K562 (cell line): ENCODE measurements at regions not wholly inside any gene's neighbourhood (a gene's known extent, or its start where the extent isn't known, plus 50 kb on each side); places are given as distances from the start of the nearest gene placed in this dataset.

ENCODE experiments used
- ATAC-seq: fragments of 200-7000 bp; cut with Tn5 transposase; 3 replicates; pipeline ENCODE4 v1.9.1; 2020; ENCODE audit warnings: moderate library complexity
- BruUV-seq: library from RNA; stranded (reverse); fragments of 400-500 nt; replicated peaks from 2 replicates; lab custom pipeline; 2021; lab: Mats Ljungman, UMichigan
- CTCF ChIA-PET: fragments of 300-600 bp; formaldehyde crosslinking; extraction: SDS; loops from one replicate; lab custom pipeline; 2021; ENCODE audit warnings: low intra/inter-chr PET ratio; lab: Yijun Ruan, JAX
- POLR2A ChIA-PET: fragments of 300-600, 350-650 bp; sonication (Branson Sonifier 250); formaldehyde crosslinking; extraction: SDS; loops from one replicate; lab custom pipeline; 2021; ENCODE audit warnings: antibody characterized with exemption, inconsistent platforms; lab: Yijun Ruan, JAX
- DNase-seq, 4 experiments: peaks; one replicate each; pipeline versions ENCODE4 v3.0.0 to v3.0.0-alpha.2; 2011 to 2018; ENCODE audit warnings: low spot score in 3 of 4, mixed read lengths in 3 of 4; ENCODE audit errors: extremely low read depth in 1 of 4
- FAIRE-seq: peaks from 2 replicates; lab custom pipeline; 2011; peaks lifted over from hg19 to GRCh38; lab: Jason Lieb, UNC
- H2AFZ ChIP-seq: 2 replicates; pipeline ENCODE4 v1.6.0; 2011; ENCODE audit warnings: low read depth, low read length, control low read depth, inconsistent platforms
- H3K27ac ChIP-seq: fragments of 200-600 bp; 3 replicates; pipeline ENCODE4 v1.8.0; 2011; ENCODE audit warnings: low read depth, mild to moderate bottlenecking, control low read depth, inconsistent platforms, low read length, moderate library complexity, mixed read lengths; ENCODE audit errors: extremely low read depth
- H3K27me3 ChIP-seq, 2 experiments: fragments of 300-600 bp in 1 of 2; 2 replicates in 1 of 2; 3 replicates in 1 of 2; pipeline versions ENCODE4 v1.6.0 to v1.8.0; 2011; ENCODE audit warnings: inconsistent platforms in 2 of 2, low read length in 2 of 2, mild to moderate bottlenecking in 1 of 2, mixed read lengths in 1 of 2, moderate library complexity in 1 of 2; ENCODE audit not compliant: control insufficient read depth in 2 of 2, insufficient read depth in 2 of 2
- H3K36me3 ChIP-seq: fragments of 300-600 bp; 3 replicates; pipeline ENCODE4 v1.8.0; 2011; ENCODE audit warnings: mild to moderate bottlenecking, low read length, inconsistent platforms; ENCODE audit not compliant: control insufficient read depth, insufficient read depth
- H3K4me1 ChIP-seq, 2 experiments: fragments of 200-600 bp in 1 of 2; replicated peaks in 1 of 2; 2 replicates in 1 of 2; 3 replicates in 1 of 2; pipeline versions ENCODE4 v1.5.1 to v1.8.0; 2011; ENCODE audit warnings: inconsistent platforms in 2 of 2, low read length in 2 of 2, mild to moderate bottlenecking in 1 of 2, mixed read lengths in 1 of 2, moderate library complexity in 1 of 2; ENCODE audit not compliant: control insufficient read depth in 2 of 2, insufficient read depth in 2 of 2
- H3K4me2 ChIP-seq: 2 replicates; pipeline ENCODE4 v1.6.1; 2011; ENCODE audit warnings: low read length, control low read depth, inconsistent platforms, mixed read lengths; ENCODE audit not compliant: insufficient read depth
- H3K4me3 ChIP-seq: fragments of 200-600 bp; sonication (generic), shearing (Covaris generic); 2 replicates; pipeline ENCODE4 v1.5.1; 2016; ENCODE audit warnings: control low read depth, inconsistent platforms
- H3K79me2 ChIP-seq: fragments of 200-600 bp; 3 replicates; pipeline ENCODE4 v1.8.0; 2011; ENCODE audit warnings: low read length, inconsistent platforms; ENCODE audit not compliant: control insufficient read depth, insufficient read depth
- H3K9ac ChIP-seq, 2 experiments: 2 replicates each; pipeline versions ENCODE4 v1.6.0 to v1.6.1; 2011; ENCODE audit warnings: low read depth in 2 of 2, low read length in 2 of 2, control low read depth in 1 of 2, inconsistent platforms in 1 of 2, mild to moderate bottlenecking in 1 of 2, mixed read lengths in 1 of 2; ENCODE audit not compliant: insufficient read depth in 1 of 2
- H3K9me1 ChIP-seq: one replicate; pipeline ENCODE4 v1.6.0; 2011; ENCODE audit warnings: inconsistent platforms, mild to moderate bottlenecking, low read length, moderate library complexity; ENCODE audit not compliant: control insufficient read depth, insufficient read depth
- H3K9me3 ChIP-seq: replicated peaks from 2 replicates; pipeline ENCODE4 v1.5.1; 2011; ENCODE audit warnings: low read depth, low read length, inconsistent platforms; ENCODE audit not compliant: control insufficient read depth, insufficient read depth
- H4K20me1 ChIP-seq: replicated peaks from 2 replicates; pipeline ENCODE4 v1.6.1; 2011; ENCODE audit warnings: low read length, inconsistent platforms, mixed read lengths; ENCODE audit not compliant: control insufficient read depth, insufficient read depth
- IRF2 ChIP-seq: sonication (generic); formaldehyde crosslinking; IDR thresholded peaks from 2 replicates; pipeline ENCODE4 v1.8.1; 2022; ENCODE audit warnings: mild to moderate bottlenecking, missing genetic modification reagents
- RBFOX2 ChIP-seq: fragments of 200-400 bp; formaldehyde crosslinking; IDR thresholded peaks from 2 replicates; pipeline ENCODE4 v1.6.1; 2017; ENCODE audit warnings: low read depth, mild to moderate bottlenecking, low read length, moderate library complexity
- TARDBP ChIP-seq: fragments of 450-650 bp; IDR thresholded peaks from 2 replicates; pipeline ENCODE4 v1.6.1; 2016
- ZNF140 ChIP-seq: fragments of 250-450 bp; sonication (Bioruptor Pico); IDR thresholded peaks from 2 replicates; pipeline ENCODE4 v1.8.0; 2021; ENCODE audit warnings: moderate library complexity, mild to moderate bottlenecking, inconsistent platforms
- WGBS: fragments of 100-300 bp; shearing (Covaris generic); methylation state at CpG from one replicate; pipeline ENCODE4 v1.1.6; 2016; ENCODE audit warnings: low coverage, mixed read lengths; ENCODE audit not compliant: insufficient coverage; ENCODE audit errors: missing lambda C conversion rate; 5-methylcytosine and 5-hydroxymethylcytosine counted together
- in situ Hi-C: fragments of 300-500 bp; cut with MboI; formaldehyde crosslinking; loops from 4 replicates; pipeline ENCODE4 v1.15.0; 2018; ENCODE audit warnings: inconsistent platforms, mixed read lengths
- intact Hi-C: fragments of 100-400 bp; cut with micrococcal nuclease; formaldehyde crosslinking; loops from 2 replicates; pipeline ENCODE4 v1.14.2; 2022
- TF ChIP-seq, protein P1 (sequence below): IDR thresholded peaks from 2 replicates; pipeline ENCODE4 v1.6.1; 2012; ENCODE audit warnings: low read depth, low read length, improper control_type of control experiment, borderline replicate concordance
- TF ChIP-seq, protein P2 (sequence below): fragments of 250-450 bp; sonication (Bioruptor Pico); IDR thresholded peaks from 2 replicates; pipeline ENCODE4 v1.5.0; 2021; ENCODE audit warnings: mild to moderate bottlenecking, moderate library complexity
- TF ChIP-seq, protein P3 (sequence below), 2 experiments: fragments of 450-650 bp; conservative IDR thresholded peaks; 2 replicates each; pipeline ENCODE4 v1.6.1; 2017; ENCODE audit warnings: mild to moderate bottlenecking in 2 of 2, moderate library complexity in 2 of 2

DNA sequence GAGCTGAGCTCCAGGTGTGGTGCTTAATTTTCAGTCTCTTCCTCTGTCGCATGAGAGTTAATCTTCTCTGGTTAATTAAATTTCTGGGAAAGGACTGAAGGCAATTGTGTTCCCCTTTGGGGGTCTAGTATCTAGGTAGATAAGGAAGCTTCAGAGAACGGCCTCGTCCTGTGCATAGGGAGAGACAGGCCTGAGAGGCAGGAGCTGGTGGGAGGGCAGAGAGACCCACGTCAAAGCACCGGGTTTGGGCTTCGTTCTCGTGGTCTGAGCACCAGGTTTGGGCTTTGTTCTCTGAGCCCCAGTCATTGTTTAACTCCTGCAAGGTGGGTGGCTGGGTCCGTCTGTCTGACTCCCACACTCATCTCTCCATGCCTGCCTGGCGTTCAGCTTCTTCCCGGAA lies 160.8 kb upstream of the PITRM1 start:
- FAIRE-seq (no peak), ATAC-seq (no peak)

DNA sequence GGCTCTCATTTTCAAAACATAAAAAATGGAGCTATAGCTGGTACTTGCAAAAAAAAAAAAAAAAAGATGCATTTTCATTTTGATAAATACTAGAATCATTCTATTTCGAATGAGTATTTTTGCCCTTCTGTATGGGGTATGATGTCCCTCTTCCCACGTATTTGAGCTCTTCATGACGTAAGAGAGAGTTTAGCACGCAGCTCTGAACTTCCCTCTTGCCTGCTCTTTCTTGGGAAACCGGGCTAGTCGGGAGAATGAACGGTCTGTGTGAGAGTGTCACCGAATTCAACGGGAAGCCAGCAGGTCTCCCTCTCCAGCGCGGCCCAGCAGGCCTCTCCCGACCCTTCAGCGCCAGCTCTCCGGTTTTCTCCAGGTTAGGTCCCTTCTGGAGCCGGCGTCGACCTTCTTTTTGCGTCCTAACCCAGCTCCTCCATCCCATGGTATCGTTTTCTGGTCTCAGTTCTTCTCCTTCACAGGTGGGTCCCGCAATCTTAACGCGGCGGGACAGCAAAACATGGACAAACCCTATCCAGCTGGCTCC lies 159.2 kb upstream of the PITRM1 start:
- H3K4me3 ChIP-seq = no peak overlapping the region
- TF ChIP-seq TARDBP = no peak
- TF ChIP-seq, protein P1, sequence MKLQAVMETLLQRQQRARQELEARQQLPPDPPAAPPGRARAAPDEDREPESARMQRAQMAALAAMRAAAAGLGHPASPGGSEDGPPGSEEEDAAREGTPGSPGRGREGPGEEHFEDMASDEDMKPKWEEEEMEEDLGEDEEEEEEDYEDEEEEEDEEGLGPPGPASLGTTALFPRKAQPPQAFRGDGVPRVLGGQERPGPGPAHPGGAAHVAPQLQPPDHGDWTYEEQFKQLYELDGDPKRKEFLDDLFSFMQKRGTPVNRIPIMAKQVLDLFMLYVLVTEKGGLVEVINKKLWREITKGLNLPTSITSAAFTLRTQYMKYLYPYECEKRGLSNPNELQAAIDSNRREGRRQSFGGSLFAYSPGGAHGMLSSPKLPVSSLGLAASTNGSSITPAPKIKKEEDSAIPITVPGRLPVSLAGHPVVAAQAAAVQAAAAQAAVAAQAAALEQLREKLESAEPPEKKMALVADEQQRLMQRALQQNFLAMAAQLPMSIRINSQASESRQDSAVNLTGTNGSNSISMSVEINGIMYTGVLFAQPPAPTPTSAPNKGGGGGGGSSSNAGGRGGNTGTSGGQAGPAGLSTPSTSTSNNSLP = no peak
- no peak for TF ChIP-seq IRF2 (CRISPR knock-in tag)
- TF ChIP-seq RBFOX2 = no peak
- TF ChIP-seq, protein P2, sequence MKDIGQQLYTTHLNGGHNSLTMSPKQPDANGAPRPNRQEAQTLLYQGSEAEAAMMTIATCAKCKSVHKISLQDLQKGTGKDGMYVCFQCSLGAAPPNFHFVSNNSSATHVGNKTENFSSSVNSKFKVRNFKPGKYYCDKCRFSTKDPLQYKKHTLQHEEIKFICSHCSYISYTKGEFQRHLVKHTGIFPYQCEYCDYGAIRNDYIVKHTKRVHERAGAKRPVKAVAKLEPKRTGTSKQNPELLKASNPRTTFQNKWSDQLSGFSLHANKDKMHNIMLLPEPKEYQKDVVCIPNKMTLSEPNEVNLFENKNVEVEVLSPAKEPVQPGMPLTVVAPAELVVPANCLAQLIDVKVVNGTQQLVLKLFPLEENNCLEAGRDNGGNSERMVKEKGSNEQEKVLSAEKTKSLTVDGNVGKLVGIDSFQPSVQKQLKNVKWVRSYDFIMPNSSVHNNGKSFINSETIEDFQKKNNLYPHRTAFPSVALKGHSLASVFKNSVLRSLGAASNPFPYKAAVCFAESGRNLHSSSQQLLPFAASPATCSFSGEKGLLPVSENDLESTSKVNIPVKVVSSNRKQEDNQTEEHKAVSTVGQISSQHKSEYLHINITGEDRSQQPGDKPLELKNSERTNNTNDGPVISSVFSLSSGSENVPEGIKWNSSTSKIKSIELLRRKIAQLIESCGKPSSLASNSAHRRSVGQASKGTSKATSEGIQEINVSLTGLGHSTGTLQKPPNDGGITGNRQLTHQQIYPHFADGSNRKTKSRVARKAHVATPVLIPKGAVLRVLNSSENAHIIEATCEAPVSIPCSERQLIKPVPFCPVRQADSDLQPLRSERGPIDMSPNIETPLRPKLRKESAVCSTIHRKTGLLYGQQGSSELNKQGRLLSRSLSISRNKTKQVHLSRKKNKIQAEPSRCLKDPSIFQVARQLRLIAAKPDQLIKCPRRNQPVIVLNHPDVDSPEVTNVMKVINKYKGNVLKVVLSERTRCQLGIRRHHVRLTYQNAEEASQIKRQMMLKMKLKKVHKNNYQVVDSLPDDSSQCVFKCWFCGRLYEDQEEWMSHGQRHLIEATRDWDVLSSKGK (CRISPR knock-in tag) = no peak
- TF ChIP-seq ZNF140 (CRISPR knock-in tag) = no peak
- no peaks in the 10 kb centered on the region for H3K36me3 ChIP-seq
- DNase-seq (no peak), FAIRE-seq (no peak), ATAC-seq (no peak)
- BruUV-seq = no TSS peak
- H3K4me1 ChIP-seq = no peaks in the 10 kb centered on the region
- 34% methylated on average over 18 of the region's 23 CpGs for WGBS
- H3K9ac ChIP-seq = no peak overlapping the region
- no peak overlapping the region for H3K4me2 ChIP-seq
- no peak overlapping the region for H2AFZ ChIP-seq
- no peaks in the 10 kb centered on the region for H3K79me2 ChIP-seq
- no peaks in the 10 kb centered on the region for H3K9me1 ChIP-seq
- in situ Hi-C loops (no loop called here), intact Hi-C loops (no loop called here)
- H3K27ac ChIP-seq = no peak overlapping the region
- H3K9me3 ChIP-seq = no peaks in the 10 kb centered on the region
- peaks cover 2 to 24% of the 10 kb centered on the region in 2 experiments; a peak in 3 of 5 replicates for H3K27me3 ChIP-seq
- H4K20me1 ChIP-seq = peaks cover 13% of the 10 kb centered on the region
- CTCF ChIA-PET = no interaction called here
- POLR2A ChIA-PET = interaction anchor here (0.6 to 1.0 kb wide), 3 partner anchors 10 to 600 kb away, joined by 3 read pairs; no protein-coding TSS in a partner anchor

More for the DNA sequence above, 160.8 kb upstream of the PITRM1 start:
- TF ChIP-seq, protein P3, sequence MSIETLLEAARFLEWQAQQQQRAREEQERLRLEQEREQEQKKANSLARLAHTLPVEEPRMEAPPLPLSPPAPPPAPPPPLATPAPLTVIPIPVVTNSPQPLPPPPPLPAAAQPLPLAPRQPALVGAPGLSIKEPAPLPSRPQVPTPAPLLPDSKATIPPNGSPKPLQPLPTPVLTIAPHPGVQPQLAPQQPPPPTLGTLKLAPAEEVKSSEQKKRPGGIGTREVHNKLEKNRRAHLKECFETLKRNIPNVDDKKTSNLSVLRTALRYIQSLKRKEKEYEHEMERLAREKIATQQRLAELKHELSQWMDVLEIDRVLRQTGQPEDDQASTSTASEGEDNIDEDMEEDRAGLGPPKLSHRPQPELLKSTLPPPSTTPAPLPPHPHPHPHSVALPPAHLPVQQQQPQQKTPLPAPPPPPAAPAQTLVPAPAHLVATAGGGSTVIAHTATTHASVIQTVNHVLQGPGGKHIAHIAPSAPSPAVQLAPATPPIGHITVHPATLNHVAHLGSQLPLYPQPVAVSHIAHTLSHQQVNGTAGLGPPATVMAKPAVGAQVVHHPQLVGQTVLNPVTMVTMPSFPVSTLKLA (conservative IDR thresholded peaks at IDR 0.05) = no peak
- ChIA-PET CTCF (interaction anchor here (0.6 kb wide), 1 partner anchor 1525 kb away, joined by 4 read pairs; no protein-coding TSS in a partner anchor), POLR2A (interaction anchor here (1.1 kb wide), 1 partner anchor 9 kb away, joined by 3 read pairs; no protein-coding TSS in a partner anchor)
- BruUV-seq = no TSS peak
- Histone ChIP-seq H3K9ac (no peak overlapping the region), H3K9me1 (no peaks in the 10 kb centered on the region), H3K27me3 (peaks cover 2 to 24% of the 10 kb centered on the region in 2 experiments; a peak in 3 of 5 replicates), H3K4me3 (no peak overlapping the region), H4K20me1 (peaks cover 12% of the 10 kb centered on the region), H3K4me2 (no peak overlapping the region), H3K9me3 (no peaks in the 10 kb centered on the region), H2AFZ (no peak overlapping the region), H3K79me2 (no peaks in the 10 kb centered on the region), H3K27ac (no peak overlapping the region), H3K36me3 (no peaks in the 10 kb centered on the region), H3K4me1 (no peaks in the 10 kb centered on the region)
- in situ Hi-C loops (no loop called here), intact Hi-C loops (no loop called here)
- WGBS = 12% methylated on average over 10 of the region's 10 CpGs
- no peak for DNase-seq
